ENCODE measurements at regions not wholly inside any gene's neighbourhood (a gene's known extent, or its start where the extent isn't known, plus 50 kb on each side); places are given as distances from the start of the nearest gene placed in this dataset.

- no peak for TF ChIP-seq CTCF (conservative IDR thresholded peaks at IDR 0.05; ENCODE audit: low read length)
- no peak for TF ChIP-seq EZH2phosphoT487 (IDR thresholded peaks at IDR 0.05; ENCODE audit: borderline replicate concordance)
Measured at GRCh38 chr6:165798991-165799390, 135.9 kb upstream of the PDE10A start.
